ENCODE measurements at regions not wholly inside any gene's neighbourhood (a gene's known extent, or its start where the extent isn't known, plus 50 kb on each side); places are given as distances from the start of the nearest gene placed in this dataset.

DNA sequence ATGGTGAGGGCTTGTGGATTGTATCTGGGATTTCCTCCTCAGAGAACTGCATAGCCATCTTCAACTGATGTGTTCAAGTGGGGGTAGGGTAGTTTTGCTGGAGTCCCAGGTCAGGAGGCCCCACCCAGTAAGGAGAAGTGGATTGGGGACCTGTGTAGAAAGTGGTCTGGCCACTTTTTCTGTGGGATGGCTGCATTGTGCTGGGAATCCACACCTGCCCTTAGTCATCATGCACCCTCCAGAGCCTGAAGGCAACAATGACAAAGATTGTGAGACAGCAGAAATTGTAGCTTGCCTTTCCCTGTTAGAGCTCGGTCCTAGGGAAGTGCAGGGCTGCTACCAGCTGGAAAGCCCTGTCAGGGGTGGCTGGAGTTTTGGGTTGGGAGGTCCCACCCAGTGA lies 255.4 kb downstream of the NDFIP2 start:
- no peak for DNase-seq (ENCODE audit: low read depth in 2 of 3, low spot score in 1 of 3)

DNA sequence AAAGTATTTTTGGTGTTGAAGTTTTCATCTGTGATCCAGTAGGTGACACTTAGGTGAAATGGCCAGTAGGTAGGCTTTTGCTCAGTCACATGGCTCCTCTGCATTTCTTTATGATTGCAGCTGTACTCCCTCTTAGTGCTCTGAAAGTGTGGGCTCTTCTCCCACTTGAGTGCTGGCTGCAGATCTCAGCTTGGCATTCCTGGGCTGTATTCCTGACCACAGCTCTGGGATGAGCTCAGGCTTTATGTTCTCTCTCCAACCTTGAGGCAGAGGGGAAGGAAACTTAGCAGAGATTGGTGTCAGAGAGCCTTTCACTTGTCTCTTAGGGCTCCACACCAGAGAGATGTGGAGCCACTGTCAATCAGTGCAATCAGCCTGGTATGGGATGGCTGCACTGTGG lies 254.3 kb downstream of the NDFIP2 start:
- DNase-seq (ENCODE audit: low read depth in 2 of 3, low spot score in 1 of 3): no peak

- no peak for DNase-seq (ENCODE audit: low read depth in 2 of 3, low spot score in 1 of 3)
These were observed 246.1 kb downstream of the NDFIP2 start for GRCh38 chr13:79727086-79727485.

GRCh38 chr13:79725841-79726240 lies 244.9 kb downstream of the NDFIP2 start:
- no peak for DNase-seq (ENCODE audit: low read depth in 2 of 3, low spot score in 1 of 3)

DNA sequence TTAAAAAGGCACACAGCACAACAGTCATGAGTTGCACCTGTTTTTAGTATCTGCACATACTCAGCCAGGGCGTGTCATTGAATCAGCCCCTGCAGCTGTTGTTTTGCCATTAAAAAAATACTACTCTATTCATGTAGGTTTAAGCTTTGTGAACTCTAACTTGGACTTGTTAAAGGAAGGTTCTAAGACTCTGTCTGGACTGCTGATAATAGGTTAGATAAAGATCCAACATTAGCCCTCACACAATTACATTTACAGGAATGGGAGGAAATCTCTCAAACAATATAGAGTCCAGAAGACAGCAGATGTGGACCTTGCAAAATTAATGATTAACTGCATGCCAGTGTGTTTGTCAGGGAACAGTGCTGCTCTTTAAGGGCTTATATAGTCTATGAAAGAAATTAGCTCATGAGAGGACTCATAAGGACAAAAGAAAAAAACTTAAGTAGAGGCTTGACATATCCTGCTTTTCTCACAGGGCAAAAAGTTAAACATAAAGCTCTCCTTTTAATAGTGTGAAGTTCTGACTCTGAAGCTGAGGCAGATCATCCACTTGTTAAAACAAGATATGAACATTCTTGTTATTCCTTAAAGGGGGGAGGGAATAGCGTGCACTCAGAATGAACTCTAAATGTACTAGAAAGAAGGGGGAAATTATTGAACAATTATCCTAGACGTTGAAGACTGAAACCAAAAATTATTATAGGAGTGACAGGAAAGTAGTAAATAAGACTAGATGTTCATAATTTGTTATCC lies 243.6 kb downstream of the NDFIP2 start:
- DNase-seq (ENCODE audit: low read depth in 2 of 3, low spot score in 1 of 3): no peak

DNA sequence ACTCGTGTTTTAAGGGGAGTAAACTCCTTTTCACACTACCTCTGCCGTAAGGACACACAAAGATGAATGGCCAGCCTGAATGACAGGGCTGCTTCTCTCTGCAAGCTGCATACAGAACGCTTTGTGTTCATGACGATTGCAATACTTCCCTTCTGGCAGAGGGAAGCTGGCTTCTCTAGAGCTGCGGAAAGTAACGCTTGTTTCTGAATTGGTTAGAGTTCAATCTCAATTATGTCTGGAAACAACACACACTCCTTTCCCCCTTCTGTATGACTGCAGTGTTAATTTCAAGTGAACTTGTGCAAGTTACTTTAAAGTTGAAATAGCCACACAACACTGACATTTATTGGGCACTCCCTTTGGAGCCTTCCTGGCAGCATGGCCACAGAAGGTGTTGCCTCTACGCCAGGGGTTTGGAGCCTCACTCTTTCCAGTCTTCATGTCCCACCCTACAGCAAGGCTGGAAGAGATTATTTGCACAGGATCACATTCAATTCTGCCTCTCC lies 242.6 kb downstream of the NDFIP2 start:
- no peak for DNase-seq (ENCODE audit: low read depth in 2 of 3, low spot score in 1 of 3)

DNA sequence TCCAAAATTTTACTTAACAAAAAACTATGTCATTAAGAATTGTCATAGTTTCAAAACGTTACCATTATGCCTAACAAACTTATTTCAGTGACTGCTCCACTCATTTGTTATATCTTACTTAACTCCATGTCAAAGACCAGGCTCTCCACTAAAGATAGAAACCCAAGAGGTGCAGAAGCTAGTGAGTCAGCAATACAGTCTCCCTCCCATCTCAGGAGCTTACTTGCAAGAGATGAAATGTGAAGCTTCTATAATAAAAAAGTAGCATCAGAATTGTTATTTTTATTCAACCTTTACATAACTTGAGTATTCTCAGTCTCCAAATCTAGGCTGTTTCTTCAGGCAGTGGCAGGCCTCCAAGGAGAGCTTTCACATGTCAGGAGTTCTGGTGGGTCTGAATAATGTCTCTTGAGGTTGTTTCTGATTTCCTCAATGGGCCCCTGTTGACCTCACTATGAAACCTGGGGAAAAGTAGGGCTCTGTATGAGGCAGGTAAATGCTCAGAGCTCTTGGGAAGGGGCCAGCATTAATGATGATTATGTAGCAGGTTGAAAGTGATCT lies 242.0 kb downstream of the NDFIP2 start:
- DNase-seq (ENCODE audit: low read depth in 2 of 3, low spot score in 1 of 3): no peak

DNA sequence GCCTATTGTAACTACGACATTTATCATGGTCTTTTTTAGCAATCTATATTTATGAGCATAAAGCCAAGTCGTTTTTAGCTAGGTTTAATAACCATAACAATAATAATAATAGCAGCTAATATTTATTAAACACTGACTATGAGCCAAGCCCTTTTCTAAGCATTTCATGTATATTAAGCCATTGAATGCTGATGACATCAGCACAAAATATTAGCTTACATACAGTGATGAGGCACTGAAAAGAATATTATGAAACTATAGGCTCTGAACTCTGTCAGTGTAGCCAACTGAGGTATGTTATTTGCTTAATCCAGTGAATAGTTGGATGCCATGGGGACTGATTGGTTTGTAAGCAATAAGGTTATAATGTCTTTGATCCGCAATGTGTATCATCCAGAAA lies 235.2 kb downstream of the NDFIP2 start:
- no peak for DNase-seq (ENCODE audit: low read depth in 2 of 3, low spot score in 1 of 3)

DNA sequence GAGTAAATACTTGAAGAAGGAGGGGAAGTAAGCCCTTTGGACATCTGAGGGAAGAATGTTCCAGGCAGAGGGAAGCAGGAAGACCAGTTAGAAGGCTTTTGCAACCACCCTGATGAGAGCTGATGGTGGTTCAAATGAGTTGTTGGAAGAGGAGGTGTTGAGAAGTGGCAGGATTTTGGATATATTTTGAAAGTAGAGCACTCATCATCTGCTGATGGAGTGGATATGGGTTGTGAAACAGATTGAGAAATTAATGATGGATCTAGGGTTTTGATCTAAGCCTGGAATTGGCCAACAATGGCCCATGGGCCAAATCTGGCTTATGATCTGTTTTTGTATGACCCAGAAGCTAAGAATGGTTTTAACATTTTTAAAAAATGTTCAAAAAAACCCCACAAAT lies 230.7 kb downstream of the NDFIP2 start:
- DNase-seq (ENCODE audit: low read depth in 2 of 3, low spot score in 1 of 3): no peak

- no peak for DNase-seq (ENCODE audit: low read depth in 2 of 3, low spot score in 1 of 3)
These were observed 229.4 kb downstream of the NDFIP2 start for GRCh38 chr13:79710376-79710775.

- no peak for DNase-seq (ENCODE audit: low read depth in 2 of 3, low spot score in 1 of 3)
These were observed 228.5 kb downstream of the NDFIP2 start for GRCh38 chr13:79709471-79709870.

GRCh38 chr13:79703772-79704171 lies 222.8 kb downstream of the NDFIP2 start:
- DNase-seq (ENCODE audit: low read depth in 2 of 3, low spot score in 1 of 3): no peak

- no peak for DNase-seq (ENCODE audit: low read depth in 2 of 3, low spot score in 1 of 3)
These were observed 214.8 kb downstream of the NDFIP2 start for GRCh38 chr13:79695754-79696153.

DNA sequence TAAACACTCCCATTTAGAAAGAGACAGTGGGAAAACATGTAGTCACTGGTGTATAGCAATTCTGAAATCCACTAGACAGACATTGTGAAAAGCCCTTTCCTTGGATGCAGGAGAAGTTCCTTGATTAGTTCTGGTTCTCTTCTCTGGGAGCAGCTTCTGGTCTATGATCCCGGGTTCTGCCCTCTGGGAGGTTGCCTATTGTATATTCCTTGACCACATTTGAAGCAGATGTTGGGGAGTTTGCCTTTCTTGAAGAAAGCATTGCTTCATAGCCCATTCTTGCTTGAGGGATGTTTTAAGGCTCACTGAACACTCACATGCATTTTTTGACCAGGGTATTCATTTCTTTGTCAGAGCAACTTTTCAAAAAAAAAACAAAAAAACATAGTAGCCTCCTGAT lies 211.9 kb downstream of the NDFIP2 start:
- no peak for DNase-seq (ENCODE audit: low read depth in 2 of 3, low spot score in 1 of 3)

DNA sequence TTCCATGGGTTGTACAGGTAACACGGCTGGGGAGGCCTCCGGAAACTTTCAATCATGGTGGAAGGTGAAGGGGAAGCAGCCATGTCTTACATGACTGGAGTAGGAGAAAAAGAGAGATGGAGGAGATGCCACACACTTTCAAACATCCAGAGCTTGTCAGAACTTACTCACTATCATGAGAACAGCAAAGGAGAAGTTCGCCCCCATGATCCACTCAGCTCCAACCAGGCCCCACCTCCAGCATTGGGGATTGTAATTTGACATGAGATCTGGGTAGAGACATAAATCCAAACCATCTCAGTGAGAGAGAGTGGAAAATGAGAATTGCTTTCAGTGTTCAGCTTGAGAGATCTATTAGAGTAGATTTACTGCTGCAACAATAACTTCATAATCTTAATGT lies 210.9 kb downstream of the NDFIP2 start:
- DNase-seq (ENCODE audit: low read depth in 2 of 3, low spot score in 1 of 3): no peak

DNA sequence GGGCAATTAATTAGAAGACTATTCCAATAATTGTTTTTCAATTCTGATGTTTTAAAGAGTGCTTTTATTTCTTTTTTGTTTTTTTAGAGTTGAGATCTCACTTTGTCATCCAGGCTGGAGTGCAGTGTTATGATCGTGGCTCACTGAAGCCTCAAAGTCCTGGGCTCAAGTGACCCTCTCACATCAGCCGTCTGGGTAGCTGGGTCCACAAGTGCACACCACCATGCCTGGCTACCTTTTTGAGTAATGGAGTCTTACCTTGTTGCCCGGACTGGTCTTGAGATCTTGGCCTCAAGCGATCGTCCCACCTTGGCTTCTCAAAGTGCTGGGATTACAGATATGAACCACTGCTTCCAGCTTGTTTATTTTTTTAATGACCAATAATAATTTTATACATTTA lies 207.8 kb downstream of the NDFIP2 start:
- no peak for DNase-seq (ENCODE audit: low read depth in 2 of 3, low spot score in 1 of 3)

GRCh38 chr13:79686441-79686840 lies 205.5 kb downstream of the NDFIP2 start:
- no peak for DNase-seq (ENCODE audit: low read depth in 2 of 3, low spot score in 1 of 3)

GRCh38 chr13:79684371-79684770 lies 203.4 kb downstream of the NDFIP2 start:
- DNase-seq (ENCODE audit: low read depth in 2 of 3, low spot score in 1 of 3): no peak

GRCh38 chr13:79682164-79682563 lies 201.2 kb downstream of the NDFIP2 start:
- DNase-seq (ENCODE audit: low read depth in 2 of 3, low spot score in 1 of 3): no peak

GRCh38 chr13:79681069-79681468 lies 200.1 kb downstream of the NDFIP2 start:
- DNase-seq (ENCODE audit: low read depth in 2 of 3, low spot score in 1 of 3): no peak

- DNase-seq (ENCODE audit: low read depth in 2 of 3, low spot score in 1 of 3): no peak
These were observed 199.5 kb downstream of the NDFIP2 start for GRCh38 chr13:79680485-79680884.

DNA sequence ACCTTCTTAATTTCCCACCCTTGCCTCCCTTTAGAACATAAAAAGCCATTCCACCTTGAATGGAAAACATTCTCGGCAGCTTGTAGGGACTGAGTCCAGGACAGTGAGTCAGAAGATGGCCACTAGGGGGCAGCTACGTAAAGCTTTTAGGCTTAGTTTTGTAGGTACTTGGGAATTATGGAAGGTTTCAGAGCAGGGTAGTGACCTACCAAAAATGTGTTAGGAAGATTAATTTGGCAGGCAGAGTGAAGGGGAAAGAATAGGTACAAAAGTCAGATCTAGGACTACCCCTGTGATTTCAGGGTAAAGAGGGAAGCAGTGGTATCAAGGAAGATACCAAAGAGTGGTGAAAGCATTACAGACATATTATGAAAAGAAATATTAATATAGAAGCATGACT lies 198.4 kb downstream of the NDFIP2 start:
- DNase-seq (ENCODE audit: low read depth in 2 of 3, low spot score in 1 of 3): peak in 2 of 3 donors; percentile 26 to 50

- DNase-seq (ENCODE audit: low read depth in 2 of 3, low spot score in 1 of 3): no peak
These were observed 197.1 kb downstream of the NDFIP2 start for GRCh38 chr13:79678100-79678499.

All from stimulated activated CD4-positive, alpha-beta T cell treated with anti-CD3 and anti-CD28 coated beads, Interleukin-12 subunit alpha, Interleukin-12 subunit beta, amount 100 ng/mL, for 48 hours (primary cell).